Endothelial cell (in vitro differentiated cells): ENCODE measurements at regions not wholly inside any gene's neighbourhood (a gene's known extent, or its start where the extent isn't known, plus 50 kb on each side); places are given as distances from the start of the nearest gene placed in this dataset.

Source experiments
- DNase-seq: peaks from one replicate; pipeline ENCODE4 v3.0.0; 2021; ENCODE audit warnings: low spot score
- H3K27ac Mint-ChIP-seq: one replicate; pipeline ENCODE4 v1.8.0; 2021; ENCODE audit warnings: mixed read lengths, inconsistent platforms; ENCODE audit not compliant: unreplicated experiment
- H3K27me3 Mint-ChIP-seq: one replicate; pipeline ENCODE4 v1.8.0; 2021; ENCODE audit warnings: mild to moderate bottlenecking, moderate library complexity, mixed read lengths, inconsistent platforms; ENCODE audit not compliant: unreplicated experiment
- H3K36me3 Mint-ChIP-seq: one replicate; pipeline ENCODE4 v1.8.0; 2021; ENCODE audit warnings: mild to moderate bottlenecking, low read depth, mixed read lengths, inconsistent platforms; ENCODE audit not compliant: unreplicated experiment
- H3K4me1 Mint-ChIP-seq: one replicate; pipeline ENCODE4 v1.8.0; 2021; ENCODE audit warnings: mild to moderate bottlenecking, mixed read lengths, inconsistent platforms; ENCODE audit not compliant: unreplicated experiment
- H3K4me3 Mint-ChIP-seq: one replicate; pipeline ENCODE4 v1.8.0; 2021; ENCODE audit warnings: mild to moderate bottlenecking, mixed read lengths, inconsistent platforms; ENCODE audit not compliant: unreplicated experiment
- H3K9me3 Mint-ChIP-seq: one replicate; pipeline ENCODE4 v1.8.0; 2021; ENCODE audit warnings: mixed read lengths, inconsistent platforms; ENCODE audit not compliant: unreplicated experiment
- TF ChIP-seq, protein P1 (sequence below): fragments of 200-600 bp; sonication (generic); IDR thresholded peaks from one replicate; pipeline ENCODE4 v1.5.0; 2021; ENCODE audit warnings: antibody characterized with exemption; ENCODE audit not compliant: unreplicated experiment

DNA sequence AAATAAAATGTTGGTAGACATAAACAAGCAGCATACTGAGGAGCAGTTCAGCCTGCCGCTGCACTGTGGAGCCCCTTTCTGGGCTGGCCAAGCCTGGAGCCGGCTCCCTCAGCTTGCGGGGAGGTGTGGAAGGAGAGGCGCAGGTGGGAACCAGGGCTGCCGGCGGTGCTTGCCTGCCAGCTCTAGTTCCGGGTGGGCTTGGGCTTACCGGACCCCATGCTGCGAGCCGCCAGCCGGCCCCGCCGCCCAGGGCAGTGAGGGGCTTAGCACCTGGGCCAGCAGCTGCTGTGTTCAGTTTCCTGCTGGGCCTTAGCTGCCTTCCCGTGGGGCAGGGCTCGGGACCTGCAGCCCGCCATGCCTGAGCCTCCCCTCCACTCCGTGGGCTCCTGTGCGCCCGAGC is 672.9 kb upstream of the POM121L12 start:
- no peaks in the 10 kb centered on the region for H3K4me1 Mint-ChIP-seq
- no peak overlapping the region for H3K4me3 Mint-ChIP-seq
- TF ChIP-seq, protein P1, sequence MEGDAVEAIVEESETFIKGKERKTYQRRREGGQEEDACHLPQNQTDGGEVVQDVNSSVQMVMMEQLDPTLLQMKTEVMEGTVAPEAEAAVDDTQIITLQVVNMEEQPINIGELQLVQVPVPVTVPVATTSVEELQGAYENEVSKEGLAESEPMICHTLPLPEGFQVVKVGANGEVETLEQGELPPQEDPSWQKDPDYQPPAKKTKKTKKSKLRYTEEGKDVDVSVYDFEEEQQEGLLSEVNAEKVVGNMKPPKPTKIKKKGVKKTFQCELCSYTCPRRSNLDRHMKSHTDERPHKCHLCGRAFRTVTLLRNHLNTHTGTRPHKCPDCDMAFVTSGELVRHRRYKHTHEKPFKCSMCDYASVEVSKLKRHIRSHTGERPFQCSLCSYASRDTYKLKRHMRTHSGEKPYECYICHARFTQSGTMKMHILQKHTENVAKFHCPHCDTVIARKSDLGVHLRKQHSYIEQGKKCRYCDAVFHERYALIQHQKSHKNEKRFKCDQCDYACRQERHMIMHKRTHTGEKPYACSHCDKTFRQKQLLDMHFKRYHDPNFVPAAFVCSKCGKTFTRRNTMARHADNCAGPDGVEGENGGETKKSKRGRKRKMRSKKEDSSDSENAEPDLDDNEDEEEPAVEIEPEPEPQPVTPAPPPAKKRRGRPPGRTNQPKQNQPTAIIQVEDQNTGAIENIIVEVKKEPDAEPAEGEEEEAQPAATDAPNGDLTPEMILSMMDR: no peak
- no peaks in the 10 kb centered on the region for H3K36me3 Mint-ChIP-seq
- no peaks in the 10 kb centered on the region for H3K9me3 Mint-ChIP-seq
- no peak for DNase-seq
- H3K27me3 Mint-ChIP-seq: peaks cover 4% of the 10 kb centered on the region
- no peak overlapping the region for H3K27ac Mint-ChIP-seq

- no peaks in the 10 kb centered on the region for H3K4me1 Mint-ChIP-seq
- no peak overlapping the region for H3K4me3 Mint-ChIP-seq
- H3K9me3 Mint-ChIP-seq: no peaks in the 10 kb centered on the region
- TF ChIP-seq, protein P1: no peak
- no peak overlapping the region for H3K27ac Mint-ChIP-seq
- peaks cover 2% of the 10 kb centered on the region for H3K27me3 Mint-ChIP-seq
- no peak for DNase-seq
- no peaks in the 10 kb centered on the region for H3K36me3 Mint-ChIP-seq
Observed at GRCh38 chr7:52360541-52360940, 674.9 kb upstream of the POM121L12 start.

DNA sequence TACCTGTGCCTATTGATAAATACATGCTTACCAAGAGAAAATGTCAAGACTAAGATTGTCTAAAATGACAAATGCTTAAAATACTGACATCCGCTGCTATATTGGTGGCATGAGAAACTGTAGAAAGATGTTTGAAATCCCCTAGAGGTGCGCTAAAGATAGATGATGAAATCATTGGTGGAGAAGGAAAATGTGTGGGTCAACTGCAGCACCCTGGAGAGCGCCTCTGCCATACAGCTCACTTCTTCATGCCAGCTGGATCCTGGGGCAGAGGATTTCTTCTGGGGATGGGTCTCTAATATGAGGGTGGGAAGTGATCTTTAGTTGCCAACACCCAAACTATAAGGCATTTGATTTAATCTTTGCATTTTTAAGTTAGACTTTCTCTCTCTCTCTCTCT is 680.4 kb upstream of the POM121L12 start:
- no peaks in the 10 kb centered on the region for H3K9me3 Mint-ChIP-seq

DNA sequence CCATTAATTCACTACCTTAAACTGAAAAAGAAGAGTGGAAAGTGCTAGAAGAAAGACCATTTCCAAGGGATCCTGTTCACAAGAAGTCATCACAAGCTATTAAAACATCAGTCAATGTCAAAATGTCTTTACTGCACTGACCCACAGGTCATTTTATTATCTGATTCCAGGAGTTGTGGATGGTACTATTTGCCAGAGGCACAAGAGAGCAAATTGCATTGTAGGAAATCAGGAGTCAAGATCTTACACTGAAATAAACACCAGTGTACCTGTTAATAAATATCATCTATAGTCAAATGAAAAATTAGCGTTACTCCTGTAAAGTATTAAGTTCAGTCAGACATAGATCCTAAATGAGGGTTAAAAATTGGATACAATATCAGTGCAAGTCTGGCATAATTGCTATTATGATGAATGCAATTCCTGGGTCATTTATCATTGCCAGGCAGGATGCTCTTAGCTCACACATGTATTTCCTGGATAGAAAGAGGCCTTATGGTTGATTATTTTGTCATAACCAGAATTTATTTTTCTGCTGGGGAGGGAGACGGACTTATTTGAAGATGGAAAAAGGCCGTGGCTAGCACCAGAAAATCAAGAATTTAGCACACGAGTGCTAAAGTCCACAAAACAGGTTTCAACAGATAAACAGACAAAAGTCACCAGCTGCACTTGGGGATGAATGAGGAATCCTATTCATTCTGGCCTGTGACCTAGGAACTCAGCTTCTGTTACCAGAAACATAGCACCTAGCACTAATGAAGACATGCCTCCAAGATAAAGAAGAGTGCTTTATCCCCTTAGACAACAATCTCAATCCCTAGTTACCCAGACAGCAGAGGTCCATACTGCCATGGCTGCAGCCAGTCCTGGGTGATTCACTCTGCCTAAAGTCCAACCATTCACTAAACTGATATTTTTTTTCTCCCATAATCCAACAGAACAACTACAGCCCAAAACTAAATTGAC is 683.1 kb upstream of the POM121L12 start:
- Mint-ChIP-seq H3K9me3 (no peaks in the 10 kb centered on the region), H3K4me3 (no peak overlapping the region), H3K27me3 (no peaks in the 10 kb centered on the region), H3K4me1 (no peaks in the 10 kb centered on the region), H3K27ac (no peak overlapping the region), H3K36me3 (no peaks in the 10 kb centered on the region)
- no peak for DNase-seq
- TF ChIP-seq, protein P1: no peak

More for the DNA sequence above, 680.4 kb upstream of the POM121L12 start:
- TF ChIP-seq, protein P1: no peak
- Mint-ChIP-seq H3K27ac (no peak overlapping the region), H3K36me3 (no peaks in the 10 kb centered on the region), H3K4me1 (no peaks in the 10 kb centered on the region), H3K27me3 (no peaks in the 10 kb centered on the region), H3K4me3 (no peak overlapping the region)
- DNase-seq: peak; percentile 46

DNA sequence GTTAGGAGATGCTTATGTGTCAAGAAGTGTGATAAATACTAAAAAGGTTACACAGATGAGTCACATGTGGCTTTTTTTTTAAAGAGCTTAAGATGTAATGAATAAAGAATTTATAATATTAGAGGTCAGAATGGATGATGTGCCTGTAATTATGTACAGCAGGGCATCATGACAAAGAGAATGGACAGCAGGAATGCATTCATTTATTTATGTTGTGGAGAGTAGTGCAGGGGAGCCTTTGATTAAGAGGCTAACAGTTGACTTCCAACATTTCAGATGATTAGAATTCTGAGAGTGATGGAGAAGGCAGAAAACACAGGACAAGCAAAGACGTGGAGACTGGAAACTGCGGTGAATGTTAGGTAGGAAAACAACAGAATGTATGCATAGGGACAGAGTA is 691.4 kb upstream of the POM121L12 start:
- no peak for DNase-seq
- Mint-ChIP-seq H3K27me3 (peaks cover 4% of the 10 kb centered on the region), H3K4me3 (no peak overlapping the region), H3K9me3 (no peaks in the 10 kb centered on the region), H3K36me3 (no peaks in the 10 kb centered on the region), H3K27ac (no peak overlapping the region), H3K4me1 (no peaks in the 10 kb centered on the region)
- TF ChIP-seq, protein P1: no peak
